Peyer's patch (tissue), 4 donors: ENCODE measurements at regions not wholly inside any gene's neighbourhood (a gene's known extent, or its start where the extent isn't known, plus 50 kb on each side); places are given as distances from the start of the nearest gene placed in this dataset.

Experiments
- DNase-seq, 3 donors: peaks; one replicate each; pipeline ENCODE4 v3.0.0-alpha.2; 2017 to 2019
- H3K27ac ChIP-seq, 4 donors: fragments of 200-600 bp; sonication (generic); one replicate each; pipeline ENCODE4 v1.5.1; 2016 to 2019
- H3K27me3 ChIP-seq, 2 donors: fragments of 200-600 bp; sonication (generic); one replicate each; pipeline ENCODE4 v1.5.1; 2019
- H3K36me3 ChIP-seq, 3 donors: fragments of 200-600 bp; sonication (generic); one replicate each; pipeline ENCODE4 v1.5.1; 2016 to 2019
- H3K4me1 ChIP-seq, 4 donors: fragments of 200-600 bp; sonication (generic); one replicate each; pipeline ENCODE4 v1.5.1; 2016 to 2019
- H3K4me3 ChIP-seq, 4 donors: fragments of 200-600 bp; sonication (generic); 1 replicate in 3 of 4; 2 replicates in 1 of 4; pipeline ENCODE4 v1.5.1; 2016 to 2019; ENCODE audit warnings: mild to moderate bottlenecking in 1 of 4
- H3K9me3 ChIP-seq, 4 donors: fragments of 200-600 bp; sonication (generic); one replicate each; pipeline ENCODE4 v1.5.1; 2016 to 2019; ENCODE audit warnings: mild to moderate bottlenecking in 1 of 4
- POLR2A ChIP-seq, 2 donors: fragments of 450-650 bp; IDR thresholded peaks; one replicate each; pipeline ENCODE4 v1.5.1; 2017; ENCODE audit warnings: antibody characterized with exemption in 2 of 2, mild to moderate bottlenecking in 2 of 2, moderate library complexity in 2 of 2
- TF ChIP-seq, protein P1 (sequence below), 6 experiments: fragments of 450-650 bp in 4 of 6; fragments of 200-600 bp in 2 of 6; sonication (generic) in 1 of 6; IDR thresholded peaks; one replicate each; pipeline ENCODE4 v1.5.1; 2017 to 2019; ENCODE audit warnings: antibody characterized with exemption in 6 of 6, mild to moderate bottlenecking in 3 of 6, moderate library complexity in 1 of 6

DNA sequence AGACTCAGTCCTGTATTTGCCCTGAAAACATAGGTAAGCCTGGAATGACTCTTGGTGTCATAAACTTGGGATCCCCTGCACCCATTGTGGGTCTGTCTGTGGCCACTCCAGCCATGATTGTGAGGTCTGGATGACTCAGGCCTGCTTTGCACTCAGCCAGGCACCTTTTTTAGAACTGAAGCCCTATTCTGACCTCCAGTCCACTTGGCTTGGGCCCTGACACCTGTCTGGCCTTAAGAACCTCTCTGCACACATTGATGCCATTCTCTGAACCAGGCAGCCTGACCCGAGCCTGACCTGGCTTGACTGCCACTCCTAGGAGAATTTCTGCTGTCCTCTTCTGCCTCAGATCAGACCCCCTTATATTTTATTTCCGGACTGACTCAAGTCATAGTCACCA, 383.7 kb downstream of the MAFB start:
- Histone ChIP-seq H3K4me3 (no peak overlapping the region), H3K9me3 (no peaks in the 10 kb centered on the region), H3K4me1 (no peaks in the 10 kb centered on the region), H3K36me3 (no peaks in the 10 kb centered on the region), H3K27ac (no peak overlapping the region), H3K27me3 (no peaks in the 10 kb centered on the region)
- DNase-seq, result no peak
- TF ChIP-seq POLR2A (IDR thresholded peaks at IDR 0.05), result no peak
- TF ChIP-seq, protein P1, sequence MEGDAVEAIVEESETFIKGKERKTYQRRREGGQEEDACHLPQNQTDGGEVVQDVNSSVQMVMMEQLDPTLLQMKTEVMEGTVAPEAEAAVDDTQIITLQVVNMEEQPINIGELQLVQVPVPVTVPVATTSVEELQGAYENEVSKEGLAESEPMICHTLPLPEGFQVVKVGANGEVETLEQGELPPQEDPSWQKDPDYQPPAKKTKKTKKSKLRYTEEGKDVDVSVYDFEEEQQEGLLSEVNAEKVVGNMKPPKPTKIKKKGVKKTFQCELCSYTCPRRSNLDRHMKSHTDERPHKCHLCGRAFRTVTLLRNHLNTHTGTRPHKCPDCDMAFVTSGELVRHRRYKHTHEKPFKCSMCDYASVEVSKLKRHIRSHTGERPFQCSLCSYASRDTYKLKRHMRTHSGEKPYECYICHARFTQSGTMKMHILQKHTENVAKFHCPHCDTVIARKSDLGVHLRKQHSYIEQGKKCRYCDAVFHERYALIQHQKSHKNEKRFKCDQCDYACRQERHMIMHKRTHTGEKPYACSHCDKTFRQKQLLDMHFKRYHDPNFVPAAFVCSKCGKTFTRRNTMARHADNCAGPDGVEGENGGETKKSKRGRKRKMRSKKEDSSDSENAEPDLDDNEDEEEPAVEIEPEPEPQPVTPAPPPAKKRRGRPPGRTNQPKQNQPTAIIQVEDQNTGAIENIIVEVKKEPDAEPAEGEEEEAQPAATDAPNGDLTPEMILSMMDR (IDR thresholded peaks at IDR 0.05), result no peak

DNA sequence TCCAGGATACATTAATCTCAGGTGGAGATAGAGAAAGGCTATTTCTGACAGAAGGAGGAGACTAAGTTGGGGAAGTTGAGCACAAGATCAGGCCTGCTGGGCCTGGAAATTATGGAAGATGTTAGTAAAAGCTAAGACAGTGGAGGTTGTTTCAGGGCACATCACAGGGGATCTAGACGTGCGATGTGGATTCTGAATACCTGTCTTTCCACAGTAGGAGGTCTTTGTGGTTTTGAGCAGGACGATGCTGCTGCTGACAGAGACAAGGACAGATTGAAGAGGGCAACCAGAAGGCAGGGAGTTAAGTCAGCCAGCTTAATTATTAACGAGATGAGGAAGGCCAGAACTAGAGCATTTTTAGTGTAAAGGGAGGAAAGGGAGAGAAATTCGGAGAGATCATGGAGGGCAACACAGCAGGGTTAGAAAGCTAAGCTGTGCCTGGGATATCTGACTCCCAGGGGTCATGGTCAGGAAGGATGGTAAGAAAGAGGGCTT, 384.9 kb downstream of the MAFB start:
- Histone ChIP-seq H3K4me3 (no peak overlapping the region), H3K36me3 (no peaks in the 10 kb centered on the region), H3K27me3 (no peaks in the 10 kb centered on the region), H3K4me1 (no peaks in the 10 kb centered on the region), H3K27ac (no peak overlapping the region), H3K9me3 (no peaks in the 10 kb centered on the region)
- TF ChIP-seq, protein P1 (IDR thresholded peaks at IDR 0.05), result no peak
- no peak for TF ChIP-seq POLR2A (IDR thresholded peaks at IDR 0.05)
- no peak for DNase-seq

DNA sequence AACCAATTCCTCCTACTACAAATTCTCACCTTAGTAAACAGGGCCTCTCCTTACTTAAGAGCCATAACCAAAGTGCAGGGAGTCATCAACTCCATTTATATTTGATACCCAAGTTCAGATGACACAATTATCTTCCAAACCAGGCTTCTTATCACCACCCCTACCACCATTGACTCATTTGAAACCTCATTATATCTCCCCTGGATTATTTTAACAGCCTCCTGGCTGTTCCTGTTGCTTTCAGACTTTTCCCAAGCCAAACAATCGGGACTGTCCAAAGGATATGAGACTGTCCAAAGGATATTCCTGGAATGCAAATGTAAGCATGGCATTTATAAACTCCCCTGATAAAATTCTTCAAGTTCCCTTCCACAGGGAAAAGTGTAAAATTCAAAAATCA, 394.3 kb downstream of the MAFB start:
- Histone ChIP-seq H3K27ac (no peak overlapping the region), H3K9me3 (no peaks in the 10 kb centered on the region)
- no peak for DNase-seq

DNA sequence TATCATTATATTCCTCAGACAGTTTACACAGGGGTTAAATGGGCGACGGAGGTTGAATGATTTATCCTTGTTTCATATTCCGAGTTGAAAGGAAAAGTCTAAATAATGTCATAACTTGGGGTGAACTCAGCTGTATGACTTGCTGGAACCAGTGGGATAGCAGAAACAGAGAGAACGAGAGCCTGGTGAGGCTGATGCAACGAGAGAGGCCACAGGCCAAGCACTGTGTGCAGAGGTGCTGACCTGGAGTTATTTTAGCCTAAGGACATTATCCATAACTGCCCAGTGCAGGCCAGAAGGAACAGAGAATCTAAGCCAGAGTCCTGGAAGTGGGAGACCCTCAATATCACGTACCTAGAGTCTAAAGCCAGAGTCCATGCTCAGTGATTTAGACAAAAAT, 394.9 kb downstream of the MAFB start:
- Histone ChIP-seq H3K27me3 (no peaks in the 10 kb centered on the region), H3K36me3 (no peaks in the 10 kb centered on the region), H3K4me1 (no peaks in the 10 kb centered on the region), H3K9me3 (no peaks in the 10 kb centered on the region), H3K4me3 (no peak overlapping the region), H3K27ac (no peak overlapping the region)
- DNase-seq, result no peak
- TF ChIP-seq POLR2A (IDR thresholded peaks at IDR 0.05), result no peak
- TF ChIP-seq, protein P1 (IDR thresholded peaks at IDR 0.05), result no peak

More for the DNA sequence above, 394.3 kb downstream of the MAFB start:
- H3K36me3 ChIP-seq, result no peaks in the 10 kb centered on the region
- no peak for TF ChIP-seq POLR2A (IDR thresholded peaks at IDR 0.05)
- TF ChIP-seq, protein P1 (IDR thresholded peaks at IDR 0.05), result no peak
- H3K4me3 ChIP-seq, result no peak overlapping the region
- H3K4me1 ChIP-seq, result no peaks in the 10 kb centered on the region
- H3K27me3 ChIP-seq, result no peaks in the 10 kb centered on the region

DNA sequence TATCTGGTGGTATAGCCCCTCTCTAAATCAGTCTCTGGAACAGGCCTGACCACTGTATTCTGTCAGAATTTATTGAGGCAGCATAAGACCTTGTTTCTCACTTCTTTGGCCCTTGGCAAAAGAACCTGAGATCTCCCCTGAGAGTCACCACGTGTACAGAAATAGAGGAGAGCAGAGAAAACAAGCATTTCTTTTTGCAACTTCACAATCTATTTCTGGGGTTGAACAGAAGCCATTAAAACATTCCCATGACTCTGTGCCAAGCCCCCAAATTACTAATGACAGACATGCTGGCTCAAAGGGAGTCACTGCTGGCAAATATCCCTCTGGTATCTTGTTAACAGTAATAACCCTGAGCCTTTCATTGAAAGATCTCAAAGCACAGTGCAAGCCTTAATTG, 395.3 kb downstream of the MAFB start:
- H3K27ac ChIP-seq, result no peak overlapping the region
- no peaks in the 10 kb centered on the region for H3K9me3 ChIP-seq
- H3K36me3 ChIP-seq, result no peaks in the 10 kb centered on the region
- TF ChIP-seq POLR2A (IDR thresholded peaks at IDR 0.05), result no peak
- TF ChIP-seq, protein P1 (IDR thresholded peaks at IDR 0.05), result no peak
- no peaks in the 10 kb centered on the region for H3K27me3 ChIP-seq
- DNase-seq, result no peak
- no peak overlapping the region for H3K4me3 ChIP-seq
- H3K4me1 ChIP-seq, result no peaks in the 10 kb centered on the region
